NB4 (cell line): ENCODE measurements at regions not wholly inside any gene's neighbourhood (a gene's known extent, or its start where the extent isn't known, plus 50 kb on each side); places are given as distances from the start of the nearest gene placed in this dataset.

Source experiments
- DNase-seq: peaks from one replicate; pipeline ENCODE4 v3.0.0; 2010; ENCODE audit warnings: low read depth
- H3K4me3 ChIP-seq: one replicate; pipeline ENCODE4 v1.5.1; 2011; ENCODE audit warnings: mild to moderate bottlenecking, low read depth, low read length, moderate library complexity
- MYC ChIP-seq: IDR thresholded peaks from 2 replicates; pipeline ENCODE4 v1.6.1; 2011; ENCODE audit warnings: low read depth, low read length
- POLR2A ChIP-seq: IDR thresholded peaks from 2 replicates; pipeline ENCODE4 v1.6.1; 2011; ENCODE audit warnings: mild to moderate bottlenecking; ENCODE audit not compliant: insufficient read length; ENCODE audit errors: extremely low read depth
- TF ChIP-seq, protein P1 (sequence below): IDR thresholded peaks from 2 replicates; pipeline ENCODE4 v1.6.1; 2011; ENCODE audit warnings: low read depth, low read length
- TF ChIP-seq, protein P2 (sequence below): IDR thresholded peaks from one replicate; pipeline ENCODE4 v1.5.1; 2012; ENCODE audit warnings: low read depth, low read length

- TF ChIP-seq POLR2A (no peak), MYC (no peak)
- TF ChIP-seq, protein P1, sequence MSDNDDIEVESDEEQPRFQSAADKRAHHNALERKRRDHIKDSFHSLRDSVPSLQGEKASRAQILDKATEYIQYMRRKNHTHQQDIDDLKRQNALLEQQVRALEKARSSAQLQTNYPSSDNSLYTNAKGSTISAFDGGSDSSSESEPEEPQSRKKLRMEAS, result no peak
- TF ChIP-seq, protein P2, sequence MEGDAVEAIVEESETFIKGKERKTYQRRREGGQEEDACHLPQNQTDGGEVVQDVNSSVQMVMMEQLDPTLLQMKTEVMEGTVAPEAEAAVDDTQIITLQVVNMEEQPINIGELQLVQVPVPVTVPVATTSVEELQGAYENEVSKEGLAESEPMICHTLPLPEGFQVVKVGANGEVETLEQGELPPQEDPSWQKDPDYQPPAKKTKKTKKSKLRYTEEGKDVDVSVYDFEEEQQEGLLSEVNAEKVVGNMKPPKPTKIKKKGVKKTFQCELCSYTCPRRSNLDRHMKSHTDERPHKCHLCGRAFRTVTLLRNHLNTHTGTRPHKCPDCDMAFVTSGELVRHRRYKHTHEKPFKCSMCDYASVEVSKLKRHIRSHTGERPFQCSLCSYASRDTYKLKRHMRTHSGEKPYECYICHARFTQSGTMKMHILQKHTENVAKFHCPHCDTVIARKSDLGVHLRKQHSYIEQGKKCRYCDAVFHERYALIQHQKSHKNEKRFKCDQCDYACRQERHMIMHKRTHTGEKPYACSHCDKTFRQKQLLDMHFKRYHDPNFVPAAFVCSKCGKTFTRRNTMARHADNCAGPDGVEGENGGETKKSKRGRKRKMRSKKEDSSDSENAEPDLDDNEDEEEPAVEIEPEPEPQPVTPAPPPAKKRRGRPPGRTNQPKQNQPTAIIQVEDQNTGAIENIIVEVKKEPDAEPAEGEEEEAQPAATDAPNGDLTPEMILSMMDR, result no peak
- no peak for DNase-seq
- no peak overlapping the region for H3K4me3 ChIP-seq
These were observed 552.3 kb downstream of the EFNA5 start for GRCh38 chr5:107118184-107119019.

GRCh38 chr5:107112216-107112615, 558.5 kb downstream of the EFNA5 start:
- DNase-seq, result no peak
- no peak for TF ChIP-seq POLR2A
- no peak for TF ChIP-seq MYC
- TF ChIP-seq, protein P2, result no peak
- TF ChIP-seq, protein P1, result no peak
- H3K4me3 ChIP-seq, result no peak overlapping the region

GRCh38 chr5:107104040-107104995, 566.4 kb downstream of the EFNA5 start:
- TF ChIP-seq MYC, result no peak
- TF ChIP-seq, protein P2, result no peak
- TF ChIP-seq, protein P1, result no peak
- TF ChIP-seq POLR2A, result no peak
- H3K4me3 ChIP-seq, result no peak overlapping the region
- no peak for DNase-seq

GRCh38 chr5:107103522-107103921, 567.2 kb downstream of the EFNA5 start:
- no peak for TF ChIP-seq MYC
- no peak for TF ChIP-seq POLR2A
- TF ChIP-seq, protein P1, result no peak
- TF ChIP-seq, protein P2, result no peak
- DNase-seq, result no peak
- no peak overlapping the region for H3K4me3 ChIP-seq

DNA sequence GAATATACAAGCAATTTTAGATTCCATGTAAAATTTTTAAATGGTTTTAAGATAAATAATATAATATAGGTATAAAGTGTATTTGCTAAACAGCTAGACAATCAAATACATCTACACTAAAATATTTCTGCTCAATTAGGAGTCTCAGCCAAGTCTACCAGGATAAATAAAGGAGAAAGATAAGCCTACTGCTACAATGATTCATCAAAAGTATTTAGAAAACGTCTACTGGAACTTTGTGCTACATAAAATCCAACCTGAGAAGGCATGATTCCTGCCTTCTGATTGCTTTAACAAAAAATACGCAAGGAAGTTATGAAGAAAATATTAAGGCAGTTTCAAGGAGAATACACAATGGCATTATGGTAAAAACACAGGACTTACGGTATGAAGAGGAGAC, 570.6 kb downstream of the EFNA5 start:
- TF ChIP-seq, protein P2, result no peak
- no peak for TF ChIP-seq MYC
- TF ChIP-seq POLR2A, result no peak
- no peak for DNase-seq
- no peak overlapping the region for H3K4me3 ChIP-seq
